GM19372 (cell line): ENCODE measurements at regions not wholly inside any gene's neighbourhood (a gene's known extent, or its start where the extent isn't known, plus 50 kb on each side); places are given as distances from the start of the nearest gene placed in this dataset.

Experiments used
- ATAC-seq: cut with Tn5 transposase; IDR thresholded peaks from one replicate; pipeline ENCODE4 v1.9.1; 2021; ENCODE audit warnings: mild to moderate bottlenecking, low read depth, moderate library complexity; ENCODE audit not compliant: unreplicated experiment

GRCh38 chr7:18302097-18302496, 193.5 kb upstream of the HDAC9 start:
- no peak for ATAC-seq

GRCh38 chr7:18305866-18306265, 189.7 kb upstream of the HDAC9 start:
- no peak for ATAC-seq

GRCh38 chr7:18306696-18307095, 188.9 kb upstream of the HDAC9 start:
- ATAC-seq: no peak

- ATAC-seq: no peak
Measured at GRCh38 chr7:18308938-18309337, 186.6 kb upstream of the HDAC9 start.

- no peak for ATAC-seq
Measured at GRCh38 chr7:18312482-18312881, 183.1 kb upstream of the HDAC9 start.

- no peak for ATAC-seq
Measured at GRCh38 chr7:18313965-18314364, 181.6 kb upstream of the HDAC9 start.

- ATAC-seq: no peak
Measured at GRCh38 chr7:18315241-18315640, 180.3 kb upstream of the HDAC9 start.

GRCh38 chr7:18317941-18318340, 177.6 kb upstream of the HDAC9 start:
- no peak for ATAC-seq

- no peak for ATAC-seq
Measured at GRCh38 chr7:18320422-18320821, 175.1 kb upstream of the HDAC9 start.

GRCh38 chr7:18320971-18321567, 174.5 kb upstream of the HDAC9 start:
- peak; percentile 82 for ATAC-seq

- ATAC-seq: no peak
Measured at GRCh38 chr7:18330548-18330947, 165.0 kb upstream of the HDAC9 start.

- no peak for ATAC-seq
Measured at GRCh38 chr7:18336626-18337025, 158.9 kb upstream of the HDAC9 start.

GRCh38 chr7:18337048-18337809, 158.3 kb upstream of the HDAC9 start:
- no peak for ATAC-seq

GRCh38 chr7:18338910-18339523, 156.5 kb upstream of the HDAC9 start:
- no peak for ATAC-seq

- ATAC-seq: no peak
Measured at GRCh38 chr7:18341756-18342155, 153.8 kb upstream of the HDAC9 start.

- ATAC-seq: no peak
Measured at GRCh38 chr7:18343047-18343446, 152.5 kb upstream of the HDAC9 start.

- ATAC-seq: no peak
Measured at GRCh38 chr7:18344536-18344935, 151.0 kb upstream of the HDAC9 start.

- ATAC-seq: no peak
Measured at GRCh38 chr7:18345641-18346234, 149.8 kb upstream of the HDAC9 start.

- no peak for ATAC-seq
Measured at GRCh38 chr7:18347170-18347569, 148.4 kb upstream of the HDAC9 start.

GRCh38 chr7:18350678-18351077, 144.9 kb upstream of the HDAC9 start:
- ATAC-seq: no peak
